ENCODE measurements at regions not wholly inside any gene's neighbourhood (a gene's known extent, or its start where the extent isn't known, plus 50 kb on each side); places are given as distances from the start of the nearest gene placed in this dataset.

DNA sequence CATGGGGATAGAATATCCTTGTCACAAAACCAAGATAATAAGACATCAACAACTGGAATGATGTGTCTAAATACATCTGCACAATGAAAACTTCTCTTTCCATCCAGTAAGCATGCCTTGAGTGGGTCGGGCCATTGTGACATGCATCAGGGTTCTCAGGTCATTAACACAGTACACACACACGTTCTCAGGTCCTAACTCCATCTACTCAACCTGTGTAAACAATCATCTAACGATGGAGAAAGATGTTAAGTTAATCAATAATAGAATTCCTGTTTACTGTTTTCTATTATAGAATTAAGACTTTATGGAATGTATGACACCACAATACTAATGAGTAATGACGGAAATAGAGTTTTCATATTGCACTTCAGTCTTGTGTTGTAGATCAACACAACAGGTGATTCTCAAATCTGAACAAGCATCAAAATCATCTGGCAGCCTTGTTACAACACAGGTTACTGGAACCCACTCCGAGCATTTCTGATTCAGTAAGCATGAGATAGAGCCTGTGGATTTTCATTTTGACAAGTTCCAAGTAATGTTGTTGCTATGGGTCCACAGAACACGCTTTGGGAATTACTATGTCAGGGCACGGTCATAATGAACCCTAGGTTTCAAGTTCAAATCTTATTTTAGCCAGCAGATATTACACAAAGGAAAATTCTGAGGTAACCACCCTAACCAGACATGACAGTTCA lies 315.8 kb upstream of the TEX13C start:
- DNase-seq (ENCODE audit: low read depth) = no peak

DNA sequence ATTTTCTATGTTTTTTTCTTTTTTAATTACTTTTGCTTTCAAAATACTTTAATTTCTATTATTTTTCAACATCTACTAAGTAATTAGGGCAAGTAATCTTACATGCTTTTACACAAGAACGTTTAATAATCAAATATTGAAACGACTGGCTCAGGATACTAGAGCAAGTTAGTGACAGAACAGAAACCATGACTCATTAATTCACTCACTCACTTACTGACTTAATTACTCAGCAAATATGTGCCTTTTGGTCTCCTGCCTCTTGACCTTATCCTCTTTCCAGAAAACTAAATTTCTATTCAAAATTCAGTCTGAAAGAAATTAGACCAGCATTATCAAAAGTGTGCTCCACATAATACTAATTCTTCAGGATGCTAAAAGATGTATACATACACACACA lies 314.9 kb upstream of the TEX13C start:
- no peak for DNase-seq (ENCODE audit: low read depth)

DNA sequence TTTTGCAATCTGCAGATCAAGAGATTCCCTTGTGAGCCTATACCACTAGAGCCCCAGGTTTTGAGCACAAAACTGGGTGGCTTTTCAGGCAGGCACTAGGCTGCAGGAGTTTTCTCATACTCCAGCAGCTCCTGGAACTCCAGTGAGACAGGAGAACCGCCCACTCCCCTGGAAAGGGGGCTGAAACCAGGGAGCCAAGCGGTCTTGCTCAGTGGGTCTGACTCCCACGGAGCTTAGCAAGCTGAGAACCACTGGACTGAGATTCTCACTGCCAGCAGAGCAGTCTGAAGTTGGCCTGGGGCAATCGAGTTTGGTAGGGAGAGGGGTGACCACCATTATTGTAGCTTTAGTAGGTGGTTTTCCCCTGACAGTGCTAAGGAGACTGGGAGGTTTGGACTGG lies 313.8 kb upstream of the TEX13C start:
- DNase-seq (ENCODE audit: low read depth) = no peak

DNA sequence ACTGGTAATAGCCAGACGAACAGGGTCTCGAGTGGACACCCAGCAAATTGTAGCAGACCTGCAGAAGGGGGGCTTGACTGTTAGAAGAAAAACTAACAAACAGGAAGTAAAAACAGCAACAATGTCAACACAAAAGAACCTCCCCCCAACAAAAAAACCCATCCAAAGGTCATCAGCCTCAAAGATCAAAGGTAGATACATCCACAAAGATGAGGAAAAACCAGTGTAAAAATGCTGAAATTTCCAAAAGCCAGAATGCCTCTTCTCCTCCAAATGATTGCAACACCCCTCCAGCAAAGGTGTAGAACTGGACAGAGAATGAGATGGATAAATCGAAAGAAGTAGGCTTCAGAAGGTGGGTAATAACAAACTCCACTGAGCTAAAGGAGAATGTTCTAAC lies 313.0 kb upstream of the TEX13C start:
- no peak for DNase-seq (ENCODE audit: low read depth)

DNA sequence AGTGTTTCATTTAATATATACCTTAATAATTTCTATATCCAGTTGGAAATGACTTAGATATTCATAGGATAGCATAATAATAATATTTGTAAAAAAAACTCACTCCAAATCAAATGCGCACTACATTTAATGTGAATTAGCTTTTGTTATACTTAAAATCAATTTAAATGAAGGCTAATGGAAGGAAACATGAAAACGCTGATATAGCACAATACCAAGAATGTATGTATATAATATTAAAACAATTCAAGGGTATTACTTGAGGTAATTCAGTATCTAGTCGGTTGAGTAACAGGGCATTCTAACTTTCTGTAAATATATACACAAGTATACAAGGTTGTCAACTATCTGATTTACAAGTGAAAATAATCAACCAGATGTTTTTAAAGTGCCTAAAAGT lies 307.1 kb upstream of the TEX13C start:
- no peak for DNase-seq (ENCODE audit: low read depth)

DNA sequence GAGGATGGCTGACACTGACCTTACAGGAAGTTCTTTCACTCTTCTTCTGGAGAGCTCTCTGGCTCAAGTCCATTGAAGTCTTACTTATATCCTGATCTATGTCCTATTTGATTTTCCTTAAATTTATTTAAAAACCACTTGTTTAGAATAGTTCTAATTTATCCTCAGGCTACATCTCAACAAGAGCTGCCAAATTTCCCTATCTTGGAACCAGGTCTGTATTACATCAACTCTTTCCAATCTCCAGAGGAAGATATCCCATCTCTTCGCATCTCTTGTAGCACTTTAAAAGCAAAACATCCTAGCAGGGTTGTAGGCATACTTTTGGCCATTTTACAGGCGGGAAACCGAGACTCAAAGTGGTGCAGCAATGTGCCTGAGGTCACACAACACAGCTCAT lies 290.5 kb upstream of the TEX13C start:
- DNase-seq (ENCODE audit: low read depth) = no peak

Measured in fibroblast of gingiva (primary cell).